ENCODE measurements at regions not wholly inside any gene's neighbourhood (a gene's known extent, or its start where the extent isn't known, plus 50 kb on each side); places are given as distances from the start of the nearest gene placed in this dataset.

DNA sequence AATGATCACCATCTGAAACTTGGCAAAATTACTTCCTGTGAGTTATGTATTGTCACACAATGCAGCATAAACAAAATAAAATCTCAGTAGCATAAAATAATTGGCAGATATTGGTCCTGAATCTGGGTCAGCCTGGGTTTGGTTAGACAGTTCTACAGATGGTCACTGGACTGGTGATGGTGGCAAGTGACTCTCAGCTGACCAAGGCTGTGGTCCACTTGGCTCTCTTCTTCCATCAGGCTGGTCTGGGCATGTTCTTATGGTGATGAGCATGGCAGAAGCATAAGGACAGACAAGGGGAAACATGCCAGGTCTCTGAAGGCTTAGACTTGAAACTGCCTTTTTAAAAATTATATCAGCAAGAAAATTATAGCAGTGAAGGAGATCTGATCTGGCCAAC, 1205.0 kb upstream of the EPHA6 start:
- no peaks in the 10 kb centered on the region for H3K27me3 ChIP-seq
- TF ChIP-seq POLR2AphosphoS5 (IDR thresholded peaks at IDR 0.05) (no peak), POLR2A (IDR thresholded peaks at IDR 0.05) (no peak), EP300 (IDR thresholded peaks at IDR 0.05) (no peak)
- TF ChIP-seq, protein P1, sequence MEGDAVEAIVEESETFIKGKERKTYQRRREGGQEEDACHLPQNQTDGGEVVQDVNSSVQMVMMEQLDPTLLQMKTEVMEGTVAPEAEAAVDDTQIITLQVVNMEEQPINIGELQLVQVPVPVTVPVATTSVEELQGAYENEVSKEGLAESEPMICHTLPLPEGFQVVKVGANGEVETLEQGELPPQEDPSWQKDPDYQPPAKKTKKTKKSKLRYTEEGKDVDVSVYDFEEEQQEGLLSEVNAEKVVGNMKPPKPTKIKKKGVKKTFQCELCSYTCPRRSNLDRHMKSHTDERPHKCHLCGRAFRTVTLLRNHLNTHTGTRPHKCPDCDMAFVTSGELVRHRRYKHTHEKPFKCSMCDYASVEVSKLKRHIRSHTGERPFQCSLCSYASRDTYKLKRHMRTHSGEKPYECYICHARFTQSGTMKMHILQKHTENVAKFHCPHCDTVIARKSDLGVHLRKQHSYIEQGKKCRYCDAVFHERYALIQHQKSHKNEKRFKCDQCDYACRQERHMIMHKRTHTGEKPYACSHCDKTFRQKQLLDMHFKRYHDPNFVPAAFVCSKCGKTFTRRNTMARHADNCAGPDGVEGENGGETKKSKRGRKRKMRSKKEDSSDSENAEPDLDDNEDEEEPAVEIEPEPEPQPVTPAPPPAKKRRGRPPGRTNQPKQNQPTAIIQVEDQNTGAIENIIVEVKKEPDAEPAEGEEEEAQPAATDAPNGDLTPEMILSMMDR (IDR thresholded peaks at IDR 0.05) = no peak

DNA sequence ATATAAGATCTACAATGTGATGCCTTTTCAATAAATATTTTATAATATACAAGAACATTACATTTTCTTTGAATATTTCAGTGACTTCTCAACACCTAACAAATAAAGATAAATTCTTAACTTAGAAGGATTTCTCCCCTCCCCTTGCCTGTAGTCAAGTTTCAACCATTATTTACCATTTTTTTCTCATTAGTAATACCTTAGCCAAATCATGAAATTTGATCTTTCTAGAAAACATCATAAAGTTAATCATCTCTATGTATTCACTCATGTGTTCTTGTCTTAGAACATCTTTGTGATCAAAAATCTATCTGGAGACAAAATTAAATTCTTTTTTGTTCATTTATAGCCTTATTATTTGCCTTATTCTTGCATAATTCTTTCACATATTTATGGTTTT, 1201.8 kb upstream of the EPHA6 start:
- no peak for DNase-seq (ENCODE audit: low spot score in 2 of 2)
- no peak overlapping the region for H3K4me3 ChIP-seq
- H3K9me3 ChIP-seq = peaks cover 2% of the 10 kb centered on the region
- H3K4me1 ChIP-seq = no peaks in the 10 kb centered on the region
- H3K27me3 ChIP-seq = no peaks in the 10 kb centered on the region
- TF ChIP-seq POLR2AphosphoS5 (IDR thresholded peaks at IDR 0.05) = no peak
- H3K27ac ChIP-seq = no peak overlapping the region
- H3K36me3 ChIP-seq = no peaks in the 10 kb centered on the region

More for the DNA sequence above, 1205.0 kb upstream of the EPHA6 start:
- H3K27ac ChIP-seq = no peak overlapping the region
- no peaks in the 10 kb centered on the region for H3K4me1 ChIP-seq
- H3K9me3 ChIP-seq = peaks cover 15% of the 10 kb centered on the region
- no peak for DNase-seq (ENCODE audit: low spot score in 2 of 2)
- H3K4me3 ChIP-seq = no peak overlapping the region
- no peaks in the 10 kb centered on the region for H3K36me3 ChIP-seq

DNA sequence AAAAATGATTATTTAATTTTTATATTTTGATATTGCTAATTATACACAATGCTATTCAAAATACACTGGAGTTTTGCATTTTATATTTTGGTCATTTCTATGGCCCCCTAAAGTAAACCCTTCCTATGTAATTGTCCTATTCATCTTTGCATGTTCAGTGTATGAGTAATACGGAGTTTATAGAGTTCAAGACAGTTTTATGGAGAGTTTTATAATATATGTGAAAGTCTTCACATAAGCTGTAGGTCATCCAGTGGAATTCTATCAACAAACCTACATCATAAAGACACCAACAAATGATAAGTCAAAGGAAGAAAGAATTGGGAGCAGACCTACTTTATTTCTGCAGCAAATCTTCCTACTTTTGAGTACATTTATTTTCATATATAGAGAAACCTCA, 1200.4 kb upstream of the EPHA6 start:
- Histone ChIP-seq H3K4me3 (no peak overlapping the region), H3K4me1 (no peaks in the 10 kb centered on the region), H3K36me3 (no peaks in the 10 kb centered on the region), H3K27ac (no peak overlapping the region), H3K9me3 (no peaks in the 10 kb centered on the region), H3K27me3 (no peaks in the 10 kb centered on the region)
- no peak for DNase-seq (ENCODE audit: low spot score in 2 of 2)
- WGBS = 58% methylated on average over 1 of the region's 1 CpG
- TF ChIP-seq POLR2AphosphoS5 (IDR thresholded peaks at IDR 0.05) (no peak), POLR2A (IDR thresholded peaks at IDR 0.05) (no peak), EP300 (IDR thresholded peaks at IDR 0.05) (no peak)
- TF ChIP-seq, protein P1 (IDR thresholded peaks at IDR 0.05) = no peak

DNA sequence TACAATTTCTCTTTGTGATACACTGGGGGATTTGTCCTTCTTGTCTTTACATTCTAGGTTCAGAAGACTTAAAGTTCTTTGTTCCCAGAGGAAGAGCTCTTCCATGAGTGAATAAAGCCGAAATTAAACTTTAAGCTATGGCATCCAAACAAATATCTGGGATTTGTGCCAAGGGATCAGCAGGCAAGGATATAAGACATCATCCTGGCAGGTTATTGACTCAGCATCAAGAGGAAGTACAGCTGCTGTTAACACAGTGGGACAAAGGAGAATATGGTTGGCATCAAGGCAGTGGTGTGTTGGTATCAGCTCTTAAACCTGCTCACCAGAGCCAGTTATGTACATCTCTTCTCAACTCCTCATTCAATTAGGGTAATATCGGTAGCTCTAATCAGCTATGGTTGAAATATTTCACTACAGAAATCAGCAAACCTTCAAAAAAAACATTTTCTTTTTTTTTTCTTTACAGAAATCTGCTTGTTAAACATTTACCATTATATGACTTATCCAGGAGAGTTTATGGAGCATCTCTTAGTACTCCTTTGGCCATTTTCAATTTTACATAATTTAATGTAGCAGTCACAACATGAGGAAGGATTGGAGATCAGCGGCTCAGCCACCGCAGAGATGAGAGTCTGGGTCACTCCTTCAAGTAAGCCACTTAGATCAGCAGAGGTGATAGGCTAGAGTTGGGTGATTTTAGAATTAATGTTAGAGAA, 1198.6 kb upstream of the EPHA6 start:
- TF ChIP-seq, protein P1 (IDR thresholded peaks at IDR 0.05) = no peak
- no peak for TF ChIP-seq POLR2A (IDR thresholded peaks at IDR 0.05)
- no peak for TF ChIP-seq POLR2AphosphoS5 (IDR thresholded peaks at IDR 0.05)
- no peak for TF ChIP-seq EP300 (IDR thresholded peaks at IDR 0.05)
- no peaks in the 10 kb centered on the region for H3K36me3 ChIP-seq
- H3K9me3 ChIP-seq = no peaks in the 10 kb centered on the region
- no peak overlapping the region for H3K4me3 ChIP-seq
- no peaks in the 10 kb centered on the region for H3K27me3 ChIP-seq
- no peak overlapping the region for H3K27ac ChIP-seq
- WGBS = 86% methylated on average over 4 of the region's 4 CpGs
- no peak for DNase-seq (ENCODE audit: low spot score in 2 of 2)
- H3K4me1 ChIP-seq = no peaks in the 10 kb centered on the region

DNA sequence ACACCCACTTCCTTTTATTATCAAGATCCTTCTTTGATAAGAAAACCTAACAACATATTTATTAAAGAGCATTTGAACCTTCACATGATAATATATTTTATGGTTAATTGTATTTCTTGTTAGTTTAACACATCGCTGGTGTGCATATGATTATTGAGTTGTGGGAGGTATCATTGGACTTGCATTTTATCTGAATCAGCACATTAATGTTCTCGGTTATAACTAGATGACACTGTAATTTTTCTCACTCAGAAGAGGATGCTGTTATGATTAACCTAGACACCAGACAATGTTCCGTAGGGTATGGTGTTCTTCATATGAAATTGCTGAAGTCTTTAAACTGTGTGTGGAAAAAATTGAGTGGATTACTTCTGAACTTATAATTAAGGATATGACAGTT, 1188.3 kb upstream of the EPHA6 start:
- H3K4me3 ChIP-seq = no peak overlapping the region
- 91% methylated on average over 3 of the region's 3 CpGs for WGBS
- H3K4me1 ChIP-seq = no peaks in the 10 kb centered on the region
- H3K36me3 ChIP-seq = no peaks in the 10 kb centered on the region
- TF ChIP-seq POLR2A (IDR thresholded peaks at IDR 0.05) (no peak), POLR2AphosphoS5 (IDR thresholded peaks at IDR 0.05) (no peak), EP300 (IDR thresholded peaks at IDR 0.05) (no peak)
- TF ChIP-seq, protein P1 (IDR thresholded peaks at IDR 0.05) = no peak
- no peaks in the 10 kb centered on the region for H3K27me3 ChIP-seq
- no peak overlapping the region for H3K27ac ChIP-seq
- no peaks in the 10 kb centered on the region for H3K9me3 ChIP-seq
- DNase-seq (ENCODE audit: low spot score in 2 of 2) = no peak

DNA sequence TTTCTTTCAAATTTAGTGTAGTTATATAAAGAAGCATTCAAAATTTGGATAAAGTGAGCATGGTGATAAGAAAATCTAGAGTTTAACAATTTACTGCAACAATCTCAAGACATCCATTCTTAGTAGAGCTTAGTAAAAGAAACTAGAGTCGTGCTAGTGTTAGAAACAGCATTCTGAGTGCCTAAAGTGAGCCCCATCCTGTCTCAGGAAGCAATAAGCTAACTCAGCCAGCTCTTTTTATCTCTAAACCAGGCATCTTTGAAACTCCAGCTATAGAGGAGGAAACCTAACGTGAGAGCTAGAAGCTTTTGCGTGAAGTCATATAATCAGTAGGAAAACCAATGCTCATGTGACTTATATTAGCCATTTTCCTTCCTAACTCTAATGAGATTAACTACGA, 1187.1 kb upstream of the EPHA6 start:
- DNase-seq (ENCODE audit: low spot score in 2 of 2) = no peak
- WGBS = 47% methylated on average over 4 of the region's 4 CpGs
- TF ChIP-seq, protein P1 (IDR thresholded peaks at IDR 0.05) = no peak
- TF ChIP-seq POLR2AphosphoS5 (IDR thresholded peaks at IDR 0.05) (no peak), POLR2A (IDR thresholded peaks at IDR 0.05) (no peak), EP300 (IDR thresholded peaks at IDR 0.05) (no peak)
- no peaks in the 10 kb centered on the region for H3K36me3 ChIP-seq
- no peaks in the 10 kb centered on the region for H3K9me3 ChIP-seq
- no peak overlapping the region for H3K27ac ChIP-seq
- no peak overlapping the region for H3K4me3 ChIP-seq
- no peaks in the 10 kb centered on the region for H3K4me1 ChIP-seq
- H3K27me3 ChIP-seq = no peaks in the 10 kb centered on the region
